ENCODE measurements at regions not wholly inside any gene's neighbourhood (a gene's known extent, or its start where the extent isn't known, plus 50 kb on each side); places are given as distances from the start of the nearest gene placed in this dataset.

DNA sequence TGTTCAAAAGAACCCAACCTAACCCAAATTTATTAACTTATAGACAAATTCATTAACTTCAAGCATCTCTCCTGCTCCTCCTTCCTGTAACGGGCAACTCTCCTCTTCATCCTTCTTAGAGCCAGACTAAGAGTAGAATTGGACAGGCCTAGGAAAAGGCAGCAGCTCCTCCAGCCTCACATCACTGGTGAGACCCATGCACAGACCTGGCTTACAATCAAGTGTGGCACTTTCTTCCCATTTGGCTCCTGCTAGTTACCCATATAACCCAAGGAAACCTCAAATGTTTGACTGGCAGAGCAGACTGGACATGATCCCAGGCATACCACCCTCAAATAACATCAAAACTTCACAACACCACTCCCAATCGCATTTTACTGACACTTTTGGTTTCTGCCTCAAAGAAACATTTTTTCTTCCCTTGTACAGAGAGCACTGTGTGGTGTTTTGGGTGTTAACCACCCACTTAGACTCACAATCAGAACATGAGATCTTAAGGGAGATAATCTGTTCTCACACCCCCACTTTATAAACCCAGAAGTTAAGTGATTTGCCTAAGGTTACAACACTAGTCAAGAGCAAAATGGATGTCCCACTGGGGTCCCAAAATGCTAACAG is 101.4 kb downstream of the SIPA1L2 start:
- TF ChIP-seq YY1 (IDR thresholded peaks at IDR 0.05; ENCODE audit: low read depth): no peak
- TF ChIP-seq, protein P1, sequence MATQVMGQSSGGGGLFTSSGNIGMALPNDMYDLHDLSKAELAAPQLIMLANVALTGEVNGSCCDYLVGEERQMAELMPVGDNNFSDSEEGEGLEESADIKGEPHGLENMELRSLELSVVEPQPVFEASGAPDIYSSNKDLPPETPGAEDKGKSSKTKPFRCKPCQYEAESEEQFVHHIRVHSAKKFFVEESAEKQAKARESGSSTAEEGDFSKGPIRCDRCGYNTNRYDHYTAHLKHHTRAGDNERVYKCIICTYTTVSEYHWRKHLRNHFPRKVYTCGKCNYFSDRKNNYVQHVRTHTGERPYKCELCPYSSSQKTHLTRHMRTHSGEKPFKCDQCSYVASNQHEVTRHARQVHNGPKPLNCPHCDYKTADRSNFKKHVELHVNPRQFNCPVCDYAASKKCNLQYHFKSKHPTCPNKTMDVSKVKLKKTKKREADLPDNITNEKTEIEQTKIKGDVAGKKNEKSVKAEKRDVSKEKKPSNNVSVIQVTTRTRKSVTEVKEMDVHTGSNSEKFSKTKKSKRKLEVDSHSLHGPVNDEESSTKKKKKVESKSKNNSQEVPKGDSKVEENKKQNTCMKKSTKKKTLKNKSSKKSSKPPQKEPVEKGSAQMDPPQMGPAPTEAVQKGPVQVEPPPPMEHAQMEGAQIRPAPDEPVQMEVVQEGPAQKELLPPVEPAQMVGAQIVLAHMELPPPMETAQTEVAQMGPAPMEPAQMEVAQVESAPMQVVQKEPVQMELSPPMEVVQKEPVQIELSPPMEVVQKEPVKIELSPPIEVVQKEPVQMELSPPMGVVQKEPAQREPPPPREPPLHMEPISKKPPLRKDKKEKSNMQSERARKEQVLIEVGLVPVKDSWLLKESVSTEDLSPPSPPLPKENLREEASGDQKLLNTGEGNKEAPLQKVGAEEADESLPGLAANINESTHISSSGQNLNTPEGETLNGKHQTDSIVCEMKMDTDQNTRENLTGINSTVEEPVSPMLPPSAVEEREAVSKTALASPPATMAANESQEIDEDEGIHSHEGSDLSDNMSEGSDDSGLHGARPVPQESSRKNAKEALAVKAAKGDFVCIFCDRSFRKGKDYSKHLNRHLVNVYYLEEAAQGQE (IDR thresholded peaks at IDR 0.05; ENCODE audit: low read depth): no peak
- TF ChIP-seq RAD21 (IDR thresholded peaks at IDR 0.05; ENCODE audit: low read depth): no peak
